ENCODE measurements at regions not wholly inside any gene's neighbourhood (a gene's known extent, or its start where the extent isn't known, plus 50 kb on each side); places are given as distances from the start of the nearest gene placed in this dataset.

- TF ChIP-seq CTCF (IDR thresholded peaks at IDR 0.05; ENCODE audit: low read depth, low read length) (no peak), EZH2phosphoT487 (IDR thresholded peaks at IDR 0.05; ENCODE audit: low read depth) (no peak)
These were observed 260.6 kb downstream of the TRIML1 start for GRCh38 chr4:188399834-188400233.
